NCI-H2107 (cell line): ENCODE measurements at regions not wholly inside any gene's neighbourhood (a gene's known extent, or its start where the extent isn't known, plus 50 kb on each side); places are given as distances from the start of the nearest gene placed in this dataset.
"Not testable (repeated sequence)": the region's sequence is repeated elsewhere in the genome, so short reads cannot be mapped to it uniquely, and the experiment has no call there.

Source experiments
- DNase-seq: peaks from one replicate; lab custom pipeline; 2025; lab: John Stamatoyannopoulos, UW

DNA sequence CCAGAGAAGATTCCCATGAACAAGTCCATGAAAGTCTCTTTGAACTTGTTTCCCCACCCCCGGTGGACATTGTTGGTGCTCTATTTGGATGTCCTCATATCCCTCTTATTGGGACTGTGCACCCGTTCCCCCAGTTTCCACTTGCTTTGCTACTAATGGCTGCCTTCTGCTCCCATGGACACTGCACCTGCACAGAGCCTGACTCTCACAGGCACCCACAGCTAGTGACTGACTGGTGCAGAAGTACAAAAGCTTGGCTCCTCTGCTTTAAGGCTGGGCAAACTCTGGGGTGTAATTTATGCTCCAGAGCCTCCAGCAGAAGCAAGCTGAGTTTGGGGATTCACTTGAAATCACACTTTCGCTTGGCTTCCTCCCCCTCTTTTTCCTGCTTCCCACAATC, 239.9 kb upstream of the BTBD3 start:
- no peak for DNase-seq

DNA sequence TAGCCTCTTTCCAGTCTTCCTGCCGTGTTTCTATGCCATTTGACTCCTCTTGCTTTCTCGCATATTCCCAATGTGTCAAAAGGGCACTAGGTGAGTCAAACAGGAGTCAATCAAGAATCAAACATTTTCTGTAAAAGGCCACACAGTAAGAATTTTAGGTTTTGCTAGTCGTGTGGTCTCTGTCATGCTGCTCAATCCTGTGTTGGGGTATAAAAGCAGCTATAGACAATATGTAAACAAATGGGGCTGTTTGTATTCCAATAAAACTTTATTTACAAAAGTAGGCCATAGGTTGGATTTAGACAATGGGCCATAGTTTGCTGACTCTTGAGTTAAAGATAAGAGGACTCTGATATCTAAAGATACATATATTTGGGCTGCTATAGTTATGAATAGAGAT, 235.4 kb upstream of the BTBD3 start:
- no peak for DNase-seq

DNA sequence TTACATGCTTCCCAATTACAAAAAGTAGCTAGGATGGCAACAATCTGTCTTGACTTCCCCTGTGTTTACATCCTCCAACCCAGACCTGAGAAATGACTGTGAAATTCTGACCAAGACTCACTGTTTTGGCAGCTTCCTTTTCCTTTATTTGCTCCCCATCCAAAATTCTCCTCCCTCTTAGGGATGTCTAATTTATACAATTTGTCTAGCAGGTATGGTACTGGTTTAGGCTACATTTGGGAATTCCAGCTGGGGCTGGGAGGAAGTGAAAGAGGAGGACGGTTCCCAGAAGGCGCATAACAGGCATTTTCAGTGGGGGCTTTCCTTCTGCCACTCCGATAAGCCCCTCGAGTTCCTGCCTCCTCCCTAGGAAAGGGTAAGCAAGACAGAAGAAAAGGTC, 231.5 kb upstream of the BTBD3 start:
- no peak for DNase-seq

DNA sequence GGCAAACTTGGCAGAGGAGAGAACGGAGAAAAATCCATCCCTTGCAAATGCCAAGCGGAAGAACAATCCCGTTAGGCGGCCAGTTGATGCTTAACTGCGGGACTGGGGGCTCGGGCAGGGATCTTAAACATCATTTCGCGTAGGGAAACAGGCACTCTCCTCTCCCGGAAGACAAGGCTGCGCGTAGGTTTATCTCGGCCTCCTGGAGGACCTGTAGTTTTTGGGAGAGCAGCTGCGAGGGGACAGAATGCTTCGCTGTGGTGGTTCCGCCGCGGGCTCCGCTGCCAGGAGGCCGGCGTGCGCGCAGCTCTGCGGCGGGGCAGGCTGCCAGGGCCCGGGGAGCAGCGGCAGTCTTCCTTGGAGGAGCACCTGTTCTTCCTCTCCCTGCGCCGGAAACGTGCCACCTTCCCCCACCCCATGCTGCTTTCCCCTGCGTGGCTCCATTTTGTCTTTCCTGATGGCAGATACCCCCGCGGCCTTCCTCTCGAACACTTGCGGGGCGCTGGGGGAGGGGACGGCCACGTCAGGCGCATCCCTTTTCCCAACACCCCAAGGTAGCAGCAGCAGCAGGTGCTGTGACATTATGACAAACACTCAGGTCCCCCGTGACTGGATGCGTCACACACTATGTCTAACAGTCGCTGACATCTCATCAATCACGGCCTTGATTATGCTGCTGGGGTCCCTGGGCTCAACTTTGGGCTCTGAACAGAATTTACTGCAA, 230.7 kb upstream of the BTBD3 start:
- no peak for DNase-seq

DNA sequence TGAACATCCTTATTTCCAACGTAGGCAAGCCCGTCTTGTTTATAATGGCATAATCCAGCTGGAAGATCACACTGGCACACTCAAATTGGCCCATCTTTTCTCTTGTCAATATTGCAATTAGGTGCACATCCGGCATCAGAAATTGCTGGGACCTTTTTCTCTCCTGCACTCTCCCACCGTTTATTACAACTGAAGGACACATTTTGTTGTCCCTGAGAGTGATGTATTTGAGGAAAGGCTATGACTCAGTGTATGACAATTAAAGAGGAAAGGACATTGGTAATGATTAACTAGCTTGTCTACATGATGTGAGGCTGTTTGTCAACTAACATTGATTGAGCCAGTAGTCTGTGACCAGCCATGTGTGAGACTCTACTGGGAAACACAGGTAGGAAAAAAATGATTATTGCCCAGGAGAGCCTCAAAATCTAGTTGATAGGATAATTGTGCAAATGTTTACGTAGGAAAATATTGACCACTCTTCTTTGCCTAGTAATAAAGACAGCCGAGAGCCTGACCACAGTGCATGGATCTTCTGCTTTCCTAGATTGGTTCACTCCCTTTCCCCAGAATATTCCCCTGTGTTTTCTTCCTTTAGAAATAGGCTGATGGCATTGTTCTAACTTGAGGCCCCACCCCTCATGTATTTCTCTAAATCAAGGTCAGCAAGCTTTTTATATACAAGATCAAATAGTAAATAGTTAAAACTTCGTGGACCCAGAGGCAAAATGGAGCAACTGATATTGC, 230.0 kb upstream of the BTBD3 start:
- DNase-seq, result no peak

DNA sequence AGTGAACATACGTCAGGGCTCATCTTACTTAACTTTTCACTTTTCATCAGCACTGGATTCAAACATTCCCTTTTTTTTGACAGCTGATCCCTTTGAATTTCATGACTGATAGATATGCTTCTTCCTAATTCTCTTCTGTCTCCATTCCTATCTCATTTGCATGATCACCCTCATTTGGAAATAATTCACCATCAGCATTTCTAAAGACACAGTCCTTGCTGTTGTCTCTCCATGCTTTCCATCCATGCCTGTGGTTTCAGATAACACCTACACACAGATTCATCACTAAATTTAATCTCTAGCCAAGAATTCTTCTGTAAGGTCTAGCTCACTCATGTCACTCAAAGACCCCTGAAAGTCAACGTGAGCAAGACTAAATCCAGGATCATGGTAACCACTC, 228.4 kb upstream of the BTBD3 start:
- DNase-seq, result no peak

DNA sequence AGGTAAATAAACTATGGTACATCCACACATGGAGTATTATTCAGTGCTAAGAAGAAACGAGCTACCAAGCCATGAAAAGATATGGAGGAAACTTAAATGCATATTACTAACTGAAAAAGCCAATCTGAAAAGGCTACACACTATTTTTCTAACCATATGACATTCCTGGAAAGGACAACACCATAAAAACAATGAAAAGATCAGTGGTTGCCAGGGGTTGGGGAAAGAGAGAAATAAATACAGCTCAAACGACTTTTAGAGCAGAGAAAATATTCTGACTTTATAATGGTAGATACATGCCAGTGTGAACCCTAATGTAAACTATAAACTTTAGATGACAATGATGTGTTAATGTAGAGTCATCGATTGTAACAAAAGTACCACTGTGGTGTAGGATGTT, 225.9 kb upstream of the BTBD3 start:
- no peak for DNase-seq

DNA sequence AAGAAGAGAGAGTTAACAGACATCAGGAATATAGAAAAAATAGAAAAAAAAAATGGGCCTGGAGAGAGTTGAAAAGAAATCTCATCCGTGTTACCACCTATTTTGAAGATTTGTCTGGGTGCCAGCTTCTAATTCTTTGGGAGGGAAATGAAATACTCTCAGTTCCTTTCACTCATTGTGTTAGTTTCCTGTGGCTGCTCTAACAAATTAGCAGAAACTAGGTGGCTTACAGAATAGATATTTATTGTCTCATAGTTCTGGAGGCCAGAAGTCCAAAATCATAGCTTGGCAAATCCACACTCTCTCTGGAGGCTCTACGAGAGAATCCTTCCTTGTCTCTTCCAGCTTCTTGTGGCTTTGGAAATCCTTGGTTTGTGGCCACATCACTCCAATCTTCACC, 225.1 kb upstream of the BTBD3 start:
- DNase-seq, result no peak

DNA sequence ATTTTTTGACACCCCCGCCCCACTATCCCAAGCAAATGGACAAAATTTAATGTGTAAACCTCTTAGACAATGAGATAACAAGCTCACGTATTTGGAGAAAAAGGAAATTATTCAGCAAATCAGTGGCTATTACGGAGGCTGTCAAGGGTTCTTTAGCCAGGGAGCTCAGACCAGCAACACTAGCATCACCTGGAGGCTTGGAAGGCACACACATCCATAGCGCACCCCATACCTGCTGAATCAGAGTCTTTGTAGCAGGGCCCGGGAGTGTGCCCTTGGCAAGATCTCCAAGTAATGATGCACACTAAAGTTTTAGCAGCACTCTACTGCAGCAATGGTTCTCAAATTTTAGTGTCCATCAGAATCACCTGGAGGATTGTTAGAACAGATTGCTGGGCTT, 223.2 kb upstream of the BTBD3 start:
- DNase-seq, result no peak

DNA sequence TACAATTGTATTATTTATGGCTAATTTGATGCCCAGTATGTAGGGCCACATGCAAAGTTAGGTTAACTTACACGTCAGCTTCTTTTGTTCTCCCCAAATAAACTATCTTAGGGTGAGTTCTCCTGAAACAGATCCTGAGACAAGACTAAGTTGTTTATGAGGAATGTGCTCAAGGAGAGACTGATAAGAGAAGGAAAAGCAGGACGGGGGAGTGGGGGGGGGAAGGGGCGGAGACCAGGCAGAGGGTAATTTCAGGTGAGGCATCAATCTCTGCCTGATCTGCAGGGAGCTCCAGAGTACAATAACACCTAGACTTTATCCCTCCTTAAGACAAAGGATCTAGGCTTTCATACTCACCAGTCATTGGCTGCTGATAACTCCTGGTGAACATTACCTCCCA, 220.6 kb upstream of the BTBD3 start:
- DNase-seq, result no peak

DNA sequence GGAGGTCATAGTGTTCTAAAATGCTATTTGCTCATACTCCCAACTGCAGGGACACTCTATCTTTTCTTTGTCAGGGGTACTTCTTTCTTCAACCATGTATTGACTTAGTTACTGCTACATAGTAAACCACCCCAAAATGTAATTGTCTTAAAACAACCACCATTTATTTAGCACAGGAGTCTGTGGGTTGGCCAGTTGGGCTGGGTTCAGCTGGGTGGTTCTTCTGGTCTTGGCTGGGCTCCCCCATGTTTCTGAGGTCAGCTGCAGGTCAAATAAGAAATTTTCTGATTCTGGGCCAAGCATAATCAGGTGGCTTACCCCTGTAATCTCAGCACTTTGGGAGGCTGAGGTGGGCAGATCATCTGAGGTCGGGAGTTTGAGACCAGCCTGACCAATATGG, 220.0 kb upstream of the BTBD3 start:
- no peak for DNase-seq

DNA sequence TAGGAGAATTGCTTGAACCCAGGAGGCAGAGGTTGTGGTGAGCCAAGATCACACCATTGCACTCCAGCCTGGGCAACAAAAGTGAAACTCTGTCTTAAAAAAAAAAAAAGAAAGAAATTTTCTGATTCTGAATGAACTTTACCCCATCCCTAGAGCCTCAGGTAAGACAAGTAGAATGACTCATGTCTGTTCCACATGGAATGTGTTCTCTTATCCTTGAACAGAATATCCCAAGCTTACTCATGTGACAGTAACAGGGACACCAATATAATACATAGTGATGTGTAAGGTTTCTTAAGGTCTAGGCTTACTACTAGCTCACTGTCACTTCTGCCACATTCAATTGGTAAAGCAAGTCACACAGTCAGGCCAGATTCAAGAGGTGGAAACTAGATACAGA, 219.6 kb upstream of the BTBD3 start:
- DNase-seq, result no peak

DNA sequence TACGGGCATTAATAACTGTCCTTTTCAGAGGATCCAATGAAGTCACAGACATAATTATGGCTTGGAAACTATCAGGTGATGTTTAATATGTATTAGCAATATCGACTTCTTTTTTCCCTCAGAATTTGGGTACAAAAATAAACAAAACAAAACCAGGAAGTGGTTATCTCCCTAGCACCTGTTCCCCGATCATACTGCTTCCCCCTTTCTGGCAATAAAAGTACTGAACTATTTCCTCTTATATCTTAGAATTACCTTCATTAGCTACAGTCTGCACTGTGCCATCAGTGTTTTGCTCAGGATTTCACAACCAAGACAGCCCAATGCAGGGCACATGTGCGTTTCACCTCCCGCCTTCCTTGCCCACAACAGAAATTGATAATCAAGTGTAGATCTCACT, 216.9 kb upstream of the BTBD3 start:
- DNase-seq, result no peak

DNA sequence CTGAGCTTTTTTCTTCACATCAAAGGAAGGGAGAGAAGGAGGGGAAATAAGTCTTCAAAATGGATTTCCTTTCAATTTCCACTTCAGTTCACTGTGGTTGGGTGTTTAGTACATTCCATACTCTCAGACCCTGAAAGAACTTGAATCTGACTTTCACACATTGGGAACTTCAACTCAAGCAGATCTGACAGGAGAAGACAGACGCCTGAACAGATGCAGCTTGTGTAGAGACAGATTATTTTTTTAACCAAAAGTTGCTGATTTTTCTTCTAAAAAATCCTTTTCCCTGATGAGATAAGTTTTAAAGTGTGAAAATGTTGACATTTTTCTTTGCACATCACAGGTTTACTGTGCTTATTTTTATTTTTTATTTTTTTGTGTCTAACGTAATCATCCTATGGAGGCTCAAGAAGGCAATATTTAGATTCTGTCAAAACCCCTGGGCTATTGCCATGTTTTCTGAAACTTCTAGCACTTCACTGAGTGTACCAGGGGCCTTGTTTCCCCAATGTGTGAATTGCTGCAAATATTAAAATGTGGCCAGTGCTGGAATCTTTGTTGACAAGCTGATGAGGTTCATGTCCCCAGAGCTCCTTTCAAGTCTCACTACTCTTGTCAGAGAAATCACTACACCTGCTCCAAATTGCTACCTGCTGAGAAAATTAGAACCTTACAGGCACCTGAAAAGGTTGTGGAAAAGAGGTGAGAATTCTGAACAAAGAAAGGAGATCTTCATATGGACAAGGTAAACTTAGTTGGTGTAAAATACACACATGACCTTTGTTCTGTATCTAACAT, 214.8 kb upstream of the BTBD3 start:
- DNase-seq, result no peak

DNA sequence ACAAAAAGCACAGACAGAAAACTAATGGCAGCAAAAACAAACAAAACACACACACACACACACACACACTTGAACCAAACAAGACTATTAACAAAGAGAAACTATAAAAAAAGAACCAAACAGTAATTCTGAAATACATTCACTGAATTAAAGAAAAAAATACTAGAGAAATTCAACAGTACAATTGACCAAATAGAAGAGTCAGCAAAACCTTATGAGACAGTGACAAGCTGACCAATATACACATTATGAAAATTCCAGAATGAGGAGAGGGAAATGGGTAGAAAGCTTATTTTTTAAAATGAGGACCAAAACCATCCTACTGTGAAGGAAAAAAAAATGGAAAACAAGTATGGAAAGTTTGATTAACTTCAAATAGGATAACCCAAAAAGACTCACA, 212.2 kb upstream of the BTBD3 start:
- DNase-seq, result no peak

DNA sequence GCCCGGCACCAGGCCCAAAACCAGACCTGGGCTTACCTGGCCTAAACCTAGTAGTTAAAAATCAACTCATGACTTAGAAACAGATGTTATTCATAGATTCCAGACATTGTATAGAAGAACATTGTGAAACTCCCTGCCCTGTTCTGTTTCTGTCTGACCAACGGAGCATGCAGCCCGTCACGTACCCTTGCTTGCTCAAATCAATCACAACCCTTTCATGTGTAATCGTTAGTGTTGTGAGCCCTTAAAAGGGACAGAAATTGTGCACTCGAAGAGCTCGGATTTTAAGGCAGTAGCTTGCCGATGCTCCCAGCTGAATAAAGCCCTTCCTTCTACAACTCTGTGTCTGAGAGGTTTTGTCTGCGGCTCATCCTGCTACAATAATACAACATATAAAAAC, 209.5 kb upstream of the BTBD3 start:
- DNase-seq, result not testable (repeated sequence)

DNA sequence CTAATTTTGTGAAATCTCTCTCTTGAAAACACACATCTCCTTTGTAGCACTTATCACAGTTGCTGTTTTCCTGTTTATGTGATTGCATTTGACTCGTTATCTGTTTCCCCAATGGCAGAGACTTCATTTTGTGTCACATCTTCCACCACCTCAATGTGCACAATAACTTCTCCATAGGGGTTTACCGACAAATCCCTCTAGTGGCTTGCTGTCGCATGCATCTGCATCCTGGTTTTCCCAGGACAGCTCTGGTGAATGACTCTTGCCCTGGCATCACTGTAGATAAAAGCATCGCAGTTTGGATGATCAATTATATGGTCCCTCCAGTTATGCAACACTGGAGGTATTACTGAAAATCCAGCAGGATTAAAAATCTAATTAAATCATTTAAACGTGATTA, 206.5 kb upstream of the BTBD3 start:
- no peak for DNase-seq

DNA sequence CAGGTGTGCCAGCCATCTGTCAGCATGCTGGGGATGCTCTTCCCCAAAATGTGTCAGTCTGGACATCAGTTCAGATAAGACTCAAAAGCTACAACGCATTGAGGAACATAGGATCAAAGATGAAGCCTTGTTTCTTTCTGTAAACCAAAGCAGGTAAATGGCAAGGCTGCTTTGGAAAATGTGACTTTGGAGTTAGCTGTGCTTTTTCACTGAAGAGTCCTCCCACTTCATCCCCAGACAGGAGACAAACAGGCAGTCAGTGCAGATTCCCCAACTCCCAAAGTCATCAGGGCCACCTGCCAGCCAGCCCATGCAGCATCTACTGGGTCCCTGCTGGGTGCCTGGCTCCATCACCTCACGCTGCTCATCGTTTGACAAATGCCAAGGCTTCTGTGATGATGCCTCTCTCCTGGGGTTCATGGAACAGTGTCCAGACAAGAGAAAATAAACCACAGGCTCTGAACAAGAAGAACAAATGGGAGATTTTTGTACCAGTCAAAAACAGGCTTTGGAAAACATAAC, 205.0 kb upstream of the BTBD3 start:
- no peak for DNase-seq

DNA sequence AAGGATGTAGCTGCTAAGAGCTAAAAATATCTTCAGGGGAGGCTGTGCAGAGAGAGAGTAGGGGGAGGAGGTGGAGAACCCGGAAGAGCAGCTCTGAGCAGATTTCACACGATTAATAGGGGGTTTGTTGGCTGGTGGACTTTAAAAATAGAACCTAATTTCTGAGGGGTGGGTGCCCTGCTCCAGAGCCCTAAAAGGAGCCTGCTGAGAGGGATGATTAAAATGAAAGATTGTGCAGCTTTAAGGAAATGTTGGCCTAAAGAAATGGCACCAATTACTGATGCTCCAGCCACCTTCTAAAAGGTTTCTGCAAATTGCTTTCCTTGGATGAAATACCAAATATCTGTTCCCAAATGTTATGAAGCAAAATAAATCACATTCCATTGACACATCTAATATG, 202.8 kb upstream of the BTBD3 start:
- DNase-seq, result no peak

DNA sequence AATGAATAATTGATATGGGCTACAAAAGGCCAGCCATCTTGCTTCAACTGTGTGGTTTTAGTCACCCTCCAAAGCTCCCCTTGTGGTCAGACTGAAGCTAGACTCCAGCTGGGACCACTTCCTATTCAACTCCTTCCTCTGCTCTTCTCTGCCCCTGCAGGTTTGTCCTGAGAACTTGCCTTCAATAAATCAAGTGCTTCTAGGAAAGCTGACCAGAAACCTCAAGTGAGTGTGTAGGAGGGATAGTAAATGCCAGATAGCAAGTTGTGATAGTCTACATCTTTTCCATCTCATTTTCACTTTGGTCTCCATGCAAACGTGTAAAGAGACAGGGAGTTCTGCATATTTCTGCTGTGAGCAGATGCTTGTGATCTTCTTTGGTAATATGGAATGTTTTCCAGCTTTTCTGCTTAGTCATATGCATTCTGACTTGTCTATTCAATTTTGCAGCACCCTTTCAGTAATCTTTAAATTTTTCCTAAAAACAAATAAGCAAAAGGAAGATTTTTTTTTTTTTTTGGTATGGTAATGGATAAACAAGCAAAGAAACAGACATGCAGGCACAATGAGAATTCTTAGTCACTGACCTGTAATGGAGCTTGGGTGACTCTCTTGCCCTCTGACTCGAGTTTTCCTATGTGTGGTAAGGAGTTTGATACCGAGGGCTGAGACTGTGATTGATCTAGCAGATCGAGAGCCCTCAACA, 201.3 kb upstream of the BTBD3 start:
- DNase-seq, result no peak

DNA sequence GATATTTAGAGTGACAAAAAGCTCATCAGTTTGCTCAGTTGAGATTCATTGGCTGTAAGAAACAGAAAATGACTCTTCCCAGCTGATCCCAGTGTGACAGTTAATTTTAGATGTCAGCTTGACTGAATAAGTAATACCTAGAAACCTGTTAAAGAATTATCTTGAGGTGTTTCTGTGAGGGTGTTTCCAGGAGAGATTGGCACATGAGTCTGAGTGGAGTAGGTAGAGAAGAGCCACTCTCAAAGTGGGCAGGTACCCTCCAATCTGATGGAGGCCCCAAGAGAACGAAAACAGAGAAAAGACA, 200.8 kb upstream of the BTBD3 start:
- no peak for DNase-seq

DNA sequence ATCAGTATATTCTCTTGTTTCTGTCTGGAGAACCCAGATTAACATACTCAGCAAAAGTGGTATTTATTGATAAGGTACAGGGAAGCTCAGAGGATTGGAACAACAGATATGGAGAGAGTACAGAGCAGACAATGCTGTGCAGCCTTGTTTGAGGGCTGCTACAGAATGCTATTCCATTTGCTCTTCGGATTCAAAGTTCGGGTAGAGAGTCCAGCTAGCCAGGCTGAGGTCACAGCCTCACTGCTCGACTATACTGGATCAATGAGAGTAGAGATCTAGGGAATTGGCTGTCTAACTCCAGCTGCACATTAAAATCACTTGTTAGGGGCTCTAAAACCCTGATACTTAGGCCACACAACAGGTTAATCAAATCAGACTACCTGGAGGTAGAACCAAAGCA, 200.1 kb upstream of the BTBD3 start:
- no peak for DNase-seq
